ENCODE measurements at regions not wholly inside any gene's neighbourhood (a gene's known extent, or its start where the extent isn't known, plus 50 kb on each side); places are given as distances from the start of the nearest gene placed in this dataset.

- H3K4me3 ChIP-seq, result no peak overlapping the region
Measured at GRCh38 chr19:30303131-30303654, 69.0 kb upstream of the ZNF536 start.

GRCh38 chr19:30304540-30304939 lies 67.6 kb upstream of the ZNF536 start:
- no peak overlapping the region for H3K27ac ChIP-seq
- 79 to 90% (median 89%) methylated on average over 4 to 6 of the region's 6 CpGs for WGBS, 4 donors
- intact Hi-C loops (cut with DNase I), result no loop called here

More at GRCh38 chr19:30303131-30303654, 69.0 kb upstream of the ZNF536 start:
- Histone ChIP-seq H3K9me3 (replicated peaks in 1 of 3) (no peaks in the 10 kb centered on the region), H3K27me3 (no peaks in the 10 kb centered on the region), H3K27ac (no peak overlapping the region), H3K4me1 (replicated peaks in 1 of 2) (no peaks in the 10 kb centered on the region), H3K36me3 (replicated peaks in 1 of 2) (no peaks in the 10 kb centered on the region)
- WGBS, 4 donors, result 79 to 94% (median 92%) methylated on average over 9 to 10 of the region's 10 CpGs
- TF ChIP-seq CTCF (IDR thresholded peaks at IDR 0.05), result no peak
- TF ChIP-seq POLR2A (IDR thresholded peaks at IDR 0.05), result no peak
- intact Hi-C loops (cut with DNase I), result no loop called here
- no peak for DNase-seq

GRCh38 chr19:30305346-30306060 lies 66.7 kb upstream of the ZNF536 start:
- Histone ChIP-seq H3K36me3 (replicated peaks in 1 of 2) (no peaks in the 10 kb centered on the region), H3K4me3 (no peak overlapping the region), H3K4me1 (replicated peaks in 1 of 2) (no peaks in the 10 kb centered on the region), H3K27me3 (no peaks in the 10 kb centered on the region), H3K27ac (no peak overlapping the region), H3K9me3 (replicated peaks in 1 of 3) (no peaks in the 10 kb centered on the region)
- WGBS, 4 donors, result 78 to 90% (median 86%) methylated on average over 8 to 9 of the region's 9 CpGs
- intact Hi-C loops (cut with DNase I), result no loop called here
- DNase-seq, result no peak
- TF ChIP-seq CTCF (IDR thresholded peaks at IDR 0.05) (no peak), POLR2A (IDR thresholded peaks at IDR 0.05) (no peak)

More at GRCh38 chr19:30304540-30304939, 67.6 kb upstream of the ZNF536 start:
- no peaks in the 10 kb centered on the region for H3K9me3 ChIP-seq (replicated peaks in 1 of 3)
- TF ChIP-seq POLR2A (IDR thresholded peaks at IDR 0.05), result no peak
- TF ChIP-seq CTCF (IDR thresholded peaks at IDR 0.05), result no peak
- H3K4me3 ChIP-seq, result no peak overlapping the region
- no peaks in the 10 kb centered on the region for H3K36me3 ChIP-seq (replicated peaks in 1 of 2)
- H3K4me1 ChIP-seq (replicated peaks in 1 of 2), result no peaks in the 10 kb centered on the region
- no peak for DNase-seq
- H3K27me3 ChIP-seq, result no peaks in the 10 kb centered on the region

- no peaks in the 10 kb centered on the region for H3K9me3 ChIP-seq (replicated peaks in 1 of 3)
- intact Hi-C loops (cut with DNase I), result no loop called here
- no peaks in the 10 kb centered on the region for H3K36me3 ChIP-seq (replicated peaks in 1 of 2)
- H3K27me3 ChIP-seq, result no peaks in the 10 kb centered on the region
- no peak for TF ChIP-seq CTCF (IDR thresholded peaks at IDR 0.05)
- TF ChIP-seq POLR2A (IDR thresholded peaks at IDR 0.05), result no peak
- no peaks in the 10 kb centered on the region for H3K4me1 ChIP-seq (replicated peaks in 1 of 2)
- no peak for DNase-seq
- no peak overlapping the region for H3K4me3 ChIP-seq
- no peak overlapping the region for H3K27ac ChIP-seq
- WGBS, 4 donors, result 77 to 81% (median 78%) methylated on average over 13 of the region's 13 CpGs
Measured at GRCh38 chr19:30307191-30307974, 64.8 kb upstream of the ZNF536 start.
